GM19035 (cell line): ENCODE measurements at regions not wholly inside any gene's neighbourhood (a gene's known extent, or its start where the extent isn't known, plus 50 kb on each side); places are given as distances from the start of the nearest gene placed in this dataset.
A peak's percentile ranks its signal among the peaks of the same experiment; 100 is the strongest.
"Not testable (repeated sequence)": the region's sequence is repeated elsewhere in the genome, so short reads cannot be mapped to it uniquely, and the experiment has no call there.

Source experiments
- ATAC-seq: cut with Tn5 transposase; IDR thresholded peaks from one replicate; pipeline ENCODE4 v1.9.1; 2021; ENCODE audit not compliant: unreplicated experiment

DNA sequence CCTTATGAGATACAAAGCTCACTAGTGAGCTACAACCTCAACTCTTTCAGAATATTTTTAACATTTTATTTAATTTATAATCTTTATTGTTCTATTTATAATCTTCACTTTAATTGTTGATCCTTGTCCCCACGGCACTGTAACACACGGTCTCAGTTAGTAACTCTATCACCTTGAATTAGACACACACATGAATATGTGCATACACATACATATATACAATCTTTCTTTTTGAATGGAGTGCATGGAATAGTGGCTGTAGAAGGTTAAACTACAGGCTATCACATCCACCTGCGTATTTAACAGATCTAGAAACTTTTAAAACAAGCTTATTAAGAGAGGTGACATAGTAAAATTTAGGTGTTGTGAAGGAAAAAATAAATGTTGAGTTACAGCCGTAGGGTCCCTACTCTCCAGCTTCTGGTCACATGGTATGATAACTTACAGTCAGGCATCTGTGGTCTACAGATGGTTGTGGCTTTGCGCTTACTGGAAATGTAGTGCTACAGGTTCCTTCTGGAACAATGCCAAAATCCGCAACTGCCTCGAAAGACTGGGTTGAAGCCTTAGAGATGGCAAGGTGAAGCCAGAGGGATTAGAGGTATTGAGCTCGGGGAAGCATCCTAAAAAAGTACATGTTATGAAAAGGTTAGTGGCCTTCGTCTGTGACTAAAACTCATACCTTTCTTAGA lies 1324.1 kb upstream of the SLC39A10 start:
- ATAC-seq = no peak

DNA sequence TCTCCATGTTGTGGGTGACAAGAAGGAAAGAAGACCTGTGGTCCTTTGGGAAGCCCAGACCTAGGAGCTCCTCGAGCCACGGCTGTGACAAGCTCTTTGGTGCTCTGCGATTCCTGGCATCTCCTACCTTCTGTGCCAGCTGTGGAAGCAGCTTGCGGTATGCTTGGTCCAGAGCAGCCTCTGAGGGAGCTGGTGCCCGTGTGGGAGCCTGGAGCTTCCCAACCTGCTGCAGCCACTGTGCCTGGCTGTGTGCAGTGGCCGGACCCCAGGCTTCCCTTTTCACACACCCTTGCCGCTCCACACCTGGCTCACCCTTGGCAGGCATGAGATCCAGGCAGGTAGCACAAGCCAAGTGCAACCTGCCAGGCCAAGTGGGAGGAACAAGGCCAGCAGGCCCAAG lies 1328.6 kb upstream of the SLC39A10 start:
- no peak for ATAC-seq

DNA sequence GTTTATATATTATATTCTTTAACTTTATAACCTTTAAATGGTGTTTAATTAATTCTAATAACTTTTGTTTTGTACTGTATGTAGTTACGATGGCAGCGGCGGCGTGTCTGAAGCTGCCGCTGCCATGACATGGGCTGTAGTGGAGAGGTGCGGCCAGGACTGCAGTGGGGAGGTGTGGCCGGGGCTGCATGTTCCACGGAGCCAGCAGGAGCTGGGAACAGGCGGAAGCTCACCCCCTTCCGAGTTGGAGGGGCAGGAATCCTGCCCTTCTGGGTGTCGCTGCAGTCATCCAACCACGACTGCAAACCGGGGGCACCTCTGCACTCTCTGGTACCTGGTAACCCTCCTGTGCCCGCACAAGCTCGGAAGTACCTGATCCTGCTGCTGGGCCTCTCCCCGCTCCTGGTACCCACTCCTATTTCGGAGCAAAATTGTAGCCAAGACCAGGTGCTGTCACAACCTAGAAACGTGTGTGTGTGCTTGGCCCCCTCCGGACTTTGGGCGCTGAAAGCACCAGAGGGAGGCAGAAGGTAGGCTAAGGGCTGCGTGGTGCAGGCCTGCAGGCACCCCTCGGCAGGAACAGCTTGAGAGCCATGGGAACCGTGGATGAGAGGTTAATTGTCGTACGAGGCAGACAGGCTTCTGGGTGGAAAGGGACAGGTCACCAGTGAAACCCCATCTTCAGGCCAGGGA lies 1329.7 kb upstream of the SLC39A10 start:
- ATAC-seq = no peak

DNA sequence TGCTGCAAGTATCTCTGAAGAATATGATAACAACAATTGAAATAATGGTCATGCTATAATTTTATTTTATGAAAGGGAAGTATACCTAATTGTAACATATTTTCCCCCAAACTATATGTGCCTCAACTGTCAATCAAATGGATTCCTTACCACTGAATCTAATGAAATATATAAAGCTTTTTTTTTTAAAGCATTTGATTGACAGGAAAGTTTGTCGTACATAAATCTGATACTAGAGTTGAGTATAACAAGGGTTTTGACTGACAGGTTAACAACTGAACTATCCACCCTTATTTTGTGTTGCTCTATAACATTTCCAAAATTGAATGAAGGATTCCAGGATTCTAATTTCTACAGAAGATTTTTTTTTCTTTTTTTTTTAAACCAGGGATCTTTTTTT lies 1333.3 kb upstream of the SLC39A10 start:
- no peak for ATAC-seq

DNA sequence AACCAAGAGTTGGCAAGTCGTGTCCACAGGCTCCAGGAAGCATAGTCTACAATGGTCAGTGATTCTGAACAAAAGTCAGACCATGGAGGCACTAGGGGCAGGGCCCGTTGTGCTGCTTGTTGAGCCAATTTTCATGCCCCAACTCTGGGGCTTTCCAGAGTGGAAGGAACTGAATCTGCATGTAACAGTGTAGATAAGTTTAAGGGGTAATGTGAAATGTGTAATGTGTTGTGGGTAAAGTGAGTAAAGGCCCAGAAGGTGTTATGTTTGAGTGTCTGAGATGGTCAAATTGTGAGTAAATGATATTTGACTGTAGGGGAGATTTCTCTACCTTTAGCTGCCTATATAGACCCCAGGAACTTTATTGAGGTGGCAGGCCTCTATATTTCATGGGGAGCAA lies 1336.5 kb upstream of the SLC39A10 start:
- ATAC-seq = no peak

DNA sequence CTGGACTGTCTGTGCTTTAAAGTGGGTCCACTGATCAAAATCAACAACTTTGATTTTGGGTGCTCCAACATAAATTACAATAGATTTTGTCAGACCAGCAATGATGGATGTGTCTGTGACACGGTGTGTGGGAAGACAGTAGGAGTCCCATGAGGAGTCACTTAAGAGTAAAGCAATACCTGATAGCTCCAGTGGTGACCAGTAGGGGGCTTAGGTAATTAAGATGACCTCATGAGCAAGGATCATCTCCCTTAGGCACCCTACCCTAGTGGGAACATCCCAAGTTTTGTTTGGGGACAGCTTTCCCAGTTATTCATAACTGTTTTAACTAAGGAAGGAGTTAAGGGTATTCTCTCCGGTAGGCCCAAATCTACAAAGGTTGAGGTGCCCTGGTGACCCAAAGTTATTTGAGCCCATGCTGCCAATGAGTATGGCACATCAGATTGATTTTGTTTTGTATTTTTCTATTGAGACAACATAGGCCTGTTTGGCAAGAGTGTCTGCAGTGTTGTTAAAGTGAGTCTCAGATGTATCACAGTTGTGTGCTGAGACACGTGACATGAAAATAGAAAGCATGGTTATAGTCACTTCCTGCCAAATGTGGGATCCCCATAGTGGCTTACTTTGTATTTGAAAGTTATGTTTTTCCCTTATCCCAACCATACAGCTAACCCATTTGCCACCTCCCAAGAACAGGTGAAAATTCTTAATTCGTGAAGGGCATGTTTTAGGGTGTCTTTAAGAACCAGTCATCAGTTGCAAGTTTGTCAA lies 1337.6 kb upstream of the SLC39A10 start:
- ATAC-seq = peak; percentile 65

DNA sequence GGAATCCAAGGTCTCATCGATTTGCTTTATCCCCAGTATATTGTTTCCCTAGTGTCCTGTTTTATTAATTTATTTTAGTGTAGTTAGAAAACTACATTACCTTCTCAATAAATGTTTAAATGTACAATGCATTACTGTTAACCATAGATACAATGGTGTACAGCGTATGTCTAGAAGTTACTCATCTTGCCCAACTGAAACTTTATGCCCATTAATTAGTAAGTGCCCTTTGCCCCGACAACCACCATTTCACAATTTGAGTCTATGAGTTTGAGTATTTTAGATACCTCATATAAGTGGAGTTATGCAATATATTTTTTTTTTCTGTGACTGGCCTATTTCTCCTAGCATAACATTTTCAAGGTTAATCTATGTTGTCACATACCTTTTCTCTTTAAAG lies 1343.0 kb upstream of the SLC39A10 start:
- no peak for ATAC-seq

DNA sequence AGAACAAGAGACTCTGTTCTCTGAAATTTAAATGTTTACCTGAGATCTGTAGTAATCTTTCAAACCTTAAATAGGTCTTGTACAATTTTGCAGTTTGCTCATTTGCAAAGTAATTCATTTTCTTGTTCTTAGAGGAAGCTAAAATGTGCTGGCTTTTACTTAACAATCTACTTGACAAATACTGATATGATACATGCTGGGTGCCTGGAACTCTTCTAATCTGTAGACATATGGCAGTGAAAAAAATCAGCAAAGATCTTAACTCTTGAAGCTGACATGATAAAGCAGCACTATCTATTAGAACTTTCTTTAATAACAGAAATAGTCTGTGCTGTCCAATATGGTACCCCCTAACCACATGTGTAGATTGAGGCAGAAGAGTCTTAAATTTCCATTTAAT lies 1352.8 kb upstream of the SLC39A10 start:
- no peak for ATAC-seq

DNA sequence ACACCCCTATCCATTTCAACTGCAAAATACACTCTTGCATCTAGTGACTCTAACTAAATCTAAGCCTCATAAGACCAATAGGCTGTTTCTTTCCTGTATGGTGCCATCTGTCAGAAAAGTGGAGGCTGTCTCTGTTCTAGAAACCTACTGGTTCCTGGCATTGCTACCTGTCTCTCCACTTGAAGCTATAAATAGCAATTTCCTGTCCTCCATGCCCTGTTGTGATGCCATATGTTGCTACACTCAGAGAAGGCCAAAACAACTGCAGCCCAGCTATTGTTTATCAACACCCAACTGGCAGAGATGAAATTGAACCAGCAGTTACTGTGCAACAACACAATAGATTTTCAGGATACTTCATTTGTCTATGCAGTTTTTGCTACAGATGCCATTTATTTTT lies 1355.1 kb upstream of the SLC39A10 start:
- no peak for ATAC-seq

DNA sequence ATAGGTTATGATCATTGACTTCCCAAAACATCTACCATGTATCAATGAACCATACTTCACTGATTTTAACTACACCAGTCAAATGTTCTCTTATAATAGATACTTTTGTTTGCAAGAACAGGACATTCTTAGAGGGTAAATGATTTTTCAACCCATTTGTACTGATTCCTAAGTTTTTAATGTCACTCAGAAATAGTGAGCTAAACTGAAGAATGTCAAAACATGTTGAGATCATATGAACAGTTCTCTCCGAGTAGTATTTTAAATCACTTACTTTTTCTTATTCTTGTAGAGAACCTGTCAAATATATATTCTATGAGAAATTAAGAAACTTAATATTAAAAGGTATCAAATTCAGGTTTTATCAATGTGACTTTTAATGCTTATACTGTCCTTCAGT lies 1362.9 kb upstream of the SLC39A10 start:
- no peak for ATAC-seq

DNA sequence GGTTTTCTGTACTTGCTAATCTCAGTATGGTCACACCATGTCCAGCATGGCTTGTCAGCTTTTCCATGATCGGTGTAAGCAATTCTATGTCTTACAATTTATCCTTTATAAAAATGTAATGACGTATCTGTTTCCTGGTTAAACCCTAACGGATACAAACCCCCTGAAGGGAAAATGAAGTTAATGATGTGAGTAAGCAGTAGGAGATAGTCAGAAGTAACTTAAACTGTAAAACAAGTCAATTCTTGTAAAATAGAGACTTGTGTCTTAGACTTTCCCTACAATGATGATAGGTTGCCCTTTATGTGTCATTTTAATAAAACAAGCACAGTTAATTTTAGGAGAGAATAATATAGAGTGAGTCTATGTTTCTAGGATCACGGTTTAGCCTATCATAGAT lies 1365.9 kb upstream of the SLC39A10 start:
- ATAC-seq = no peak

DNA sequence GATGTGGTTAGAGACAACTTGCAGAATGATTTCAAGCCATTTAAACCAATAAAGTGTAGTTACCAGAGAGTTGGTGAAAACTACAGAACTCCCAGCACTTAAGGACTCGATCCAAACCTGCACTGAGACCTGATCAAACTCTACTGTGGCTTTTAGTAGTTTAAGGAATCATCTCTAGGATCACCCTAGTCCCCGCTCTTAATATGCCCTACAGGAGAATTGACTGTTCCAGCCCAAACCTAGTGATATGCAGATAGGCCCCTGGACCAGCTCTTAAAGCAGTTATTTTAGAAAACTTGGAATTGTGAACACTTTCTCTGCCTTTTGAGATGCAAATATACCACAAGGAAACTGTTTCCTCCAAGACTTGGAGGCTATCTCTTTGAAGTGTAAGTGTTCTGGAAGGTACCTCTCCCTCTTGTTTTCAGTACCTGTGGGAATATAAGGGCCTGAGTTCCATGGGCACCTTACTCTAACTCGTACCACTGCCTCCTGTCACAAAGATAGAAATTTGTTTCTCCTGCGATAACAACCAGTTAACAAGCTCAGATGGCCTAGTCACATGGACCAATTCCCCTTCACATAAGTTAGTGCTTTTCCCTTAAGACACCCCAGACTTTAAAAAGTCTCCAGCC lies 1367.2 kb upstream of the SLC39A10 start:
- no peak for ATAC-seq

DNA sequence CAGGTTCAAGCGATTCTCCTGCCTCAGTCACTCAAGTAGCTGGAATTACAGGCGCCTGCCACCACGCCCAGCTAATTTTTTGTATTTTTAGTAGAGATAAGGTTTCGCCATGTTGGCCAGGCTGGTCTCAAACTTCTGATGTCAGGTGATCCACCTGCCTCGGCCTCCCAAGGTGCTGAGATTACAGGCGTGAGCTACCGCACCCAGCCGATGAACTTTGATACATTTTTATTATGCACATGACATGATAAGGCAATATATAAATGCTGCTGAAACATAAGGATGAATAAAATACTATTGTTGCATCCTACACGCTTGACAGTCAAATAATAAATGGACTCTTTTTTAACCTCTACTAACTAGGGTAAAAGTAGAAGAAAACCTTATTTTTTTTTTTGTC lies 1380.4 kb upstream of the SLC39A10 start:
- not testable (repeated sequence) for ATAC-seq

DNA sequence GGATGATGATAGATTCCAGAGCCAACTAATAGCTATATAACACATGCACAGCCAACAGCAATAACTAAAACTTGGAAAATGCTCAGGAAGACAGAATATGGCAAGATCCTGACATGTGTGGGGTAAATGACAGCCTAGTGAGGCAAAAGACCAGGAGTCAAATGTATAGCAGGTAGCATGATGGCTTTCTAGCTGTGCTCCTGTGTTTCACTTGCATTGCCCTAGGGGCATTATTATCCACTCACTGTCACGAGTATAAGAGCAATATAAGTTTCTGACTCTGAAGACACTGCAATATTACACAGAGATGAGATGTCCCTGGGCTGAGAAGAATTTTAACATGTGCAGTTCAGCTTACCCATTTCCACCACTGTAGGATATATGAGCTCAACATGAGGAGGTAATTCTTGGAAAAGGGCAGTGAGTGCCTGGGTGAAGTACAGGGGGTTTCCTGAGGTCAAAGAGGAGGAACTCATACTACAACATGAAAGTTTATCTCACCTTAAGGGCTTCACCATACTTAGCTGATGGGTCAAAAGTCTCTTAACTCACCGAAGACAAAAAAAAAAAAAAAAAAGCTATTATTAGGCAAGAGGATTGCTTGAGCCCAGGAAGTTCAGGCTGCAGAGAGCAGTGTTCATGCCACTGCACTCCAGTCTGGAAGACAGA lies 1385.6 kb upstream of the SLC39A10 start:
- ATAC-seq = no peak

DNA sequence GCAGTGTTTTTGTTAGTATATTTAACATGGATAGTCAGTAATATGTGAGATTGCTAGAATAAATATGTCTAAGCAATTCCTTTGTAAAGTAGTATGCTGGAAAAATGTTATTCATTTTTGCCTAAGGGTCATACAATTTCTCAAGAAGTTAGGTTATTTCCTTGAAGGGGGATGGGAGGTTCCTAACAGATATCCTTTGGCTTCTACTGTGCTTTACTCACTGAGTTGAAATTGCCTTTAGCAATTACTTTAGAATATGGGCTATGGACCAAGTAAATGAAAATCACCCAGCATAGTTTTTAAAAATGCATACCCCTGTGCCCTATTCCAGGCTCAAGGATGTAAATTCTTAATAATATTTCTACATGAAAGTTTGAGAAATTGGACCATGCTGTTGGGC lies 1386.4 kb upstream of the SLC39A10 start:
- no peak for ATAC-seq

DNA sequence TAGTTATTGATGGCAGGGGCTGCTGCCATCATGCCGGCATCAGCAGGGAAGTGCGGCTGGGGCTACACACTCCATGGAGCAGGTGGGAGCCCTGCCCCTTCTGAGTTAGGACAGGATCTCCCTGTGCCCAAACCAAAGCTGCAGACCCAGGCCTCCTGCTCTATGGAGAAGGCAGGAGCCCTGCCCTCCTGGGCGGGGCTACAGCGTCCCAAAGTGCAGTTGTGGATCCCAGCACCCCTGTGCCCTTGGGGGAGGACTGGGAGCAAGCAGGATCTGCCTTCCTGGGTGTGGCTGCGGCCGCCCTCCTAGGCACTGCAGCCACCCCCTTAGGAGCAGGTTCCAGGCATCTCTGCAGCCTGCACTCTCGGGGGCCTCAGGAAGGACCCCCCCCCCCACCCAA lies 1392.4 kb upstream of the SLC39A10 start:
- ATAC-seq = no peak

DNA sequence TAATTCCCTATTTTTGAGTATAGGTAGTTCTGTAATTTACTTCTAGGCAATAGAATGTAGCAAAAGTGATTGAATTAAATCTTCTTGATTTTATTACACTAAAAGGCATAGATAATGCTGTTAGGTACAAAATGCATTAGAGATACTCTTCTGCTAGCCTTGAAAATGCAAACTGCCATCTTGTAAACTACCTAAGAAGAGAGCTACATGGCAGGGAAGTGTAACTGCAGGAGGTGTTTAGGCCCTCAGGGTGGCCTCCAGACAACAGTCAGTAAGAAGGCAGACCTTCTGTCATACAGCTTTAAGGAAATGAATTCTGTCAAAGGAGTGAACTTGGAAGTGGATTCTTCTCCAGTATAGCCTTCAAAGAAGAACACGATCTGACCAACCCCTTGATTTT lies 1396.8 kb upstream of the SLC39A10 start:
- ATAC-seq = no peak

DNA sequence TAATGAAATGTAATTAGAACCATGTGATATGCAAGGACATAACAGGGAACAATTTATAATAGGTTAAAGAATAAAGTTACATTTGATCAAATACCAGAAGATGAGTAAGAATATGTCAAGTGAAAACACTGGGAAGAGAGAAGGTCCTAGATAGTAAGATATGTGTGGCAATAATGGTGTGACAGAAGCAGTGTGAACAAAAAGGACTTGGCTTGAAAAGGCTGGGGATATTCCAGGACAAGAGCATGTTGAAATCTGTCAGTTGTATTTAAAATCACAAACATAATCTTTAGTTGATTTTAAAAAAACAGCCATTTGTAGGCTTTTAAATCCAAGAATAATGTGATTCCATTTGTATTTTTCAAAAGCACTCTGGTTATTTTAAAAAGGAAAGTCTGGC lies 1399.9 kb upstream of the SLC39A10 start:
- no peak for ATAC-seq

DNA sequence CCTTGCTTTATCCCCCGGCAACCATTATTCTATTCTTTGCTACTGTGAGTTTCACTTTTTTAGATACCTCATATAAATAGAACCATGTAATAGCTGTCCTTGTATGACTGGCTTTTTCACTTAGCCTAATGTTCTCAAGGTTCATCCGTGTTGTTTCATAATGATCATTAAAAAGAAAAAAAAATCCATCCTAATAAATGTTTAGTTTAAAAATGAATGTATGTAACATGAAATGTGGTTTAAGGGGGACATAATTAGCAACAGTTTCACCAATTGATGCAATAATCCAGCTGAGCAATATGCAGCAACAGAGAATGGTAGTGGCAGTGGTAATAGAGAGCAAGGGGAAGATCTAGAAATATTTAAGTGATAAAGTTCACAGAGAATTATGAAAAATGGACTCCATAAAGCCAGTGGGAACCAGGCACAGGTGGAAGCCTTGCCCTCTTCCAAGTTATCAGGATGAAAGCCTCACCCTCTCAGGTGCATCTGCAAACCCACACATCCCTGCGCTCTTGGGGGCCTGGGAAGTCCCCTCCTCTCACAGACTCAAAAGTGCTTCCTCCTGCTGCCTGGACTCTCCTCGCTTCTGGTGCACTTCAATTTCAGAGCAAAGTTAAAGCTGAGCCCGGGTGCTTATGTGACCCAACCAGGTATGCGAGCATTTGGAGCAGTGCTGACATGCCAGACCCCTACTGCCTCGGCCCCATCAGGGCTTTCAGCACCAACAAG lies 1403.3 kb upstream of the SLC39A10 start:
- no peak for ATAC-seq

DNA sequence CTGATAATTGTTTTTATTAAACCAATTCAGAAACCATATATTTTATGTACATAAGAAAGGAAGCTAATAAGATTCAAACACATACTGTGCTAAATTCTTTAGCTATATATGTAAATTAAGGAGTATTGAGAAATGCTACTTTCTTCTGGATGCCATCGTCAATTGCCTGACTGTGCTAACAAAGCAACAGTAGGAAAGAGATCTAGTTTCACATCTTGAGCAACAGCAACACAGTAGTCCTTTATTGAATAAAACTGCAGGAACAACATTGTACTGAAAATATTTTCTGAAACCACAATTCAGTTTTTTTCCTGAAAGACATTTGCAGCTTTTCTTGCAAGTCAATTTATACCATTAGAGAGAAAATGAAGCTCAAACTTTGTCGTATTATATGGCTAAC lies 1404.9 kb upstream of the SLC39A10 start:
- ATAC-seq = no peak
